ENCODE measurements at regions not wholly inside any gene's neighbourhood (a gene's known extent, or its start where the extent isn't known, plus 50 kb on each side); places are given as distances from the start of the nearest gene placed in this dataset.

DNA sequence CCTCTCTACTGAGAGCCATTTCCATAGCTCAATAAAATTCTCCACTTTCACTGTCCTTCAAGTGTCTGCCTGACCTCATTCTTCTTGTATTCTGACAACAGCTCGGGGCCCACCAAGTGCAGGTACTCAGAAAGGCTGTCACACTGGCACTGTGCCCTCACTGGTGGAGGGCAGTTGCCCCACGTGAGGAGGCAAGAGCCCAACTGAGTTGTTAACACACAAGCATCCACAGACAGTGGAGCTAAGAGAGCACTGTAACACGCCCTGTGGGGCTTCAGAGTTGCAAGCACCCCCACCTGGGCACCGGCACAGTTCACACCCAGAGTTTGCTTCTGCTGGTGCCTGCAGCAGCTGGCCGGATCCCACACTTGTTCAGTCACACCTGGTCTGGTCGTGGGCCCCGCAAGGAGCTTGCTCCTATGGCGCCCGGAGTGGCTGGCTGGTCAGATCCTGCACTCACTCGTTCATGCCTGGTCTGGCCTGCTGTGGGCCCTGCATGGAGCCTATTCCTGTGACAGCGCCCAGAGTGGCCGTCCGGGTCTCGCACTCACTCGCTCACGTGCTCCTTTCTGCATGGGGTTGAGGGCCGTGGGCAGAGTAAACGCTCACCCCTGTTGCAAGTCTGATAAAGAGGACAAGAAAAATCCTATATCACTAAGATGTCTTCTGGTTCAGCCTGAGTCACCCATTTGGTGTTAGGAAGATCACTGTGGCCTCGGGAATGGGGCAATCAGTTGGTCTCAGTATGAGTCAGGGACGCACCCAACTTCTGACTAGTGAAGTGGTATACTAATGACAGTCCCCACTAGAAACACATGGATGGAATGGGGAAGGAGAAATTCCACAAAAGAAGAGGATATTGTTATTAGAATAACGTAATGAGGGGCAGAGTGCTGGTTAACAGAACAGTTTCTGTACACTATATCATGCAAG is 87.0 kb upstream of the CCNH start:
- no peak for DNase-seq
